Activated CD8-positive, alpha-beta memory T cell treated with anti-CD3 and anti-CD28 coated beads, Interleukin-2, amount 50 U/mL, for 48 hours (primary cell): ENCODE measurements at regions not wholly inside any gene's neighbourhood (a gene's known extent, or its start where the extent isn't known, plus 50 kb on each side); places are given as distances from the start of the nearest gene placed in this dataset.
"Not testable (repeated sequence)": the region's sequence is repeated elsewhere in the genome, so short reads cannot be mapped to it uniquely, and the experiment has no call there.

Source experiments
- DNase-seq: peaks from one replicate; pipeline ENCODE4 v3.0.0-alpha.2; 2020

- not testable (repeated sequence) for DNase-seq
Observed at GRCh38 chr14:98223710-98224109, 1048.3 kb downstream of the BCL11B start.

GRCh38 chr14:98226411-98226810 is 1045.6 kb downstream of the BCL11B start:
- DNase-seq: no peak

GRCh38 chr14:98227000-98227726 is 1044.8 kb downstream of the BCL11B start:
- DNase-seq: peak; percentile 83

GRCh38 chr14:98227727-98228111 is 1044.3 kb downstream of the BCL11B start:
- no peak for DNase-seq

- DNase-seq: no peak
Observed at GRCh38 chr14:98229656-98230366, 1042.2 kb downstream of the BCL11B start.

GRCh38 chr14:98230411-98230810 is 1041.6 kb downstream of the BCL11B start:
- DNase-seq: no peak

- no peak for DNase-seq
Observed at GRCh38 chr14:98231210-98231609, 1040.8 kb downstream of the BCL11B start.

GRCh38 chr14:98233656-98234055 is 1038.3 kb downstream of the BCL11B start:
- no peak for DNase-seq

GRCh38 chr14:98234208-98234607 is 1037.8 kb downstream of the BCL11B start:
- no peak for DNase-seq

- no peak for DNase-seq
Observed at GRCh38 chr14:98236314-98236713, 1035.7 kb downstream of the BCL11B start.

- DNase-seq: no peak
Observed at GRCh38 chr14:98237939-98238338, 1034.1 kb downstream of the BCL11B start.

GRCh38 chr14:98240376-98240775 is 1031.6 kb downstream of the BCL11B start:
- DNase-seq: no peak

- no peak for DNase-seq
Observed at GRCh38 chr14:98242903-98243302, 1029.1 kb downstream of the BCL11B start.

- DNase-seq: no peak
Observed at GRCh38 chr14:98243332-98243731, 1028.7 kb downstream of the BCL11B start.

GRCh38 chr14:98244162-98244948 is 1027.6 kb downstream of the BCL11B start:
- DNase-seq: no peak

- DNase-seq: no peak
Observed at GRCh38 chr14:98244966-98245569, 1026.9 kb downstream of the BCL11B start.

- no peak for DNase-seq
Observed at GRCh38 chr14:98249057-98249456, 1022.9 kb downstream of the BCL11B start.

- no peak for DNase-seq
Observed at GRCh38 chr14:98249476-98249875, 1022.5 kb downstream of the BCL11B start.

- DNase-seq: no peak
Observed at GRCh38 chr14:98252820-98253219, 1019.2 kb downstream of the BCL11B start.

GRCh38 chr14:98259881-98260280 is 1012.1 kb downstream of the BCL11B start:
- DNase-seq: no peak

GRCh38 chr14:98262566-98262965 is 1009.4 kb downstream of the BCL11B start:
- DNase-seq: no peak

- no peak for DNase-seq
Observed at GRCh38 chr14:98269533-98269932, 1002.5 kb downstream of the BCL11B start.

GRCh38 chr14:98270201-98270600 is 1001.8 kb downstream of the BCL11B start:
- no peak for DNase-seq
